Right ventricle myocardium inferior (tissue), 1 donor: ENCODE measurements at regions not wholly inside any gene's neighbourhood (a gene's known extent, or its start where the extent isn't known, plus 50 kb on each side); places are given as distances from the start of the nearest gene placed in this dataset.
"Not testable (repeated sequence)": the region's sequence is repeated elsewhere in the genome, so short reads cannot be mapped to it uniquely, and the experiment has no call there.

Experiments
- ATAC-seq: fragments of 200-7000 bp; cut with Tn5 transposase; one replicate; pipeline ENCODE4 v1.9.1; 2020; ENCODE audit warnings: mild to moderate bottlenecking, moderate library complexity
- DNase-seq: peaks from one replicate; pipeline ENCODE4 v3.0.0; 2021; ENCODE audit errors: missing footprints
- intact Hi-C: fragments of 100-400 bp; cut with DNase I; formaldehyde crosslinking; loops from one replicate; pipeline ENCODE4 v1.11.0; 2022
- donor health status: DM: no; HTN: yes; CAD: no; lungs with severe emphysema.

DNA sequence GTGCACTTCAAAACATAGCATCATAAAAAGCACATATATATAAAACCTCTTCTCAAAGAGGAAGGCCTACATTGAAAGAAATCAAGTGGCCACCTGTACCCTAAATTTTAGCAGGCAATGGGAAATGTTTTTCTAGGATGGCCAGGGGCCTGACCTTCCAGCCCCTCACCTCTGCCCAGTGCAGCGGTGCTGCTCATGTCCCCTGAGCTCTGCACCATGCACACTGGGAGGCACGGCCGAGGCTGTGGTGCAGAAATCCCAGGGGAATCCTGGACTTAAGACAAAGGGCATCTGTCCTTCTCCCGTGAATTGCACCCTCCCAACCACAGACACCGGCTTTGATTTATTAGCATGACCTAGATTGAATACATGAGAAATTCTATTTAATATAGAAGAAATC, 551.4 kb downstream of the GLRX3 start:
- intact Hi-C loops: no loop called here
- ATAC-seq (no peak), DNase-seq (peak; percentile 64)

- peak; percentile 55 for DNase-seq
- no peak for ATAC-seq
- intact Hi-C loops: no loop called here
These were observed 553.8 kb downstream of the GLRX3 start for GRCh38 chr10:130689743-130690626.

- intact Hi-C loops: no loop called here
- DNase-seq (no peak), ATAC-seq (no peak)
These were observed 555.6 kb downstream of the GLRX3 start for GRCh38 chr10:130691776-130692175.

DNA sequence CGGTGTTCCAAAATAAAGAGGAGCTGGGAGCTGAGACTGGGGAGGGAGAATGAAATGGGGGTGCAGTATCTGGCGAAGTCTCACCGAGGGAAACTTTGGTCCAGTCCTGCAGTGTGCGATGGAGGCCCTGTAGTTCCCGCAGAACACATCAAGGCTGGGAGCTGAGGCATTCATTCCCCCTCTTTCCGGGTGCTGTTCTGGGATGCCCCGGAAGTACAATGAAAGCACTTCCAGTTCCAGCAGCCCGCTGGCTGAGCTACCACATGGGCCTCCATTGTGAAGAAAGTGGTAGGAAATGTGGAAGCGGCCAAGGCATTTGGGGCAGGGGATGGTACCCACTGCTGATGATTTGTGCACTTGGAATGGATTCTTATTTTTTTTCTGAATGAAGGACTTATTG, 560.7 kb downstream of the GLRX3 start:
- ATAC-seq (no peak), DNase-seq (no peak)
- intact Hi-C loops: no loop called here

GRCh38 chr10:130707389-130707979, 571.3 kb downstream of the GLRX3 start:
- no peak for DNase-seq
- intact Hi-C loops: no loop called here
- no peak for ATAC-seq

- intact Hi-C loops: no loop called here
- ATAC-seq: no peak
- DNase-seq: no peak
These were observed 572.4 kb downstream of the GLRX3 start for GRCh38 chr10:130708465-130709070.

DNA sequence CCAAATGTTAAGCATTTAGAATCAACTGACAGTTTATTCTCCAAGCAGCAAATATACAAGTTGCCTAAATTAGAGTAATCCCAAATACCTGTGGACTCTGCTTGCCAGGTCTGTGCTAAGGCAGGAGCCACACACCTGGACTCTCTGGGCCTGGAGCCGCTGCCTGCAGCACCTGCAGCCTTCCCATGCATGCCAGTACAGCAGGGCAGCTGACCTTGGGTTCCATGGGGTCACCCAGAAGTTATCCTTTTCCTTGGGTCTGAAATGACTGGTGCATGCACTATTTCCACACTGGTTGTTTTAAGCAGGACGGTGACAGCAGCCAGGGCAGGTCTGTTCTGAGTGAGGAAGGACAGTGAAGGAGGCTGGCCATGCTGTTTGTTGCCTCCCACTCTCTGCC, 573.2 kb downstream of the GLRX3 start:
- no peak for DNase-seq
- ATAC-seq: no peak
- intact Hi-C loops: no loop called here

DNA sequence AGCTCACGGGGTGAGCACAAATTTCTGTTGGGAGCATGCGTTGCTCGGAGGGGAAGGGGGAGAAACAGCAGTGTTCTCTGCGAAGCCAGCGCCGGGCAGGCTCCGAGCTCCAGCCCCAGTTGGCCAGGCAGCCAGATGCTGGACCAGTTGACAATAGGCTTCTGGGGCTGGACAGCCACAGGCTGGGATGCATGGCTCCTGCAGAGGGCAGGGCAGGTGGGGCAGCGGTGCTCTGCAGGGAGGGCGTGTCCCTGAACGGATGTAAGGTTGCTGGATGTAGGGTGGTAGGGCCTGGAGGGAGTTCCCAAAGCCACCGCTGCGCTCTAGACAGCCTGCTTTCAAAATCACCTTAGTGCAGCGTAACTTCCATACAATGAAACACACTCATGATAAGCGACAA, 574.9 kb downstream of the GLRX3 start:
- no peak for ATAC-seq
- intact Hi-C loops: no loop called here

DNA sequence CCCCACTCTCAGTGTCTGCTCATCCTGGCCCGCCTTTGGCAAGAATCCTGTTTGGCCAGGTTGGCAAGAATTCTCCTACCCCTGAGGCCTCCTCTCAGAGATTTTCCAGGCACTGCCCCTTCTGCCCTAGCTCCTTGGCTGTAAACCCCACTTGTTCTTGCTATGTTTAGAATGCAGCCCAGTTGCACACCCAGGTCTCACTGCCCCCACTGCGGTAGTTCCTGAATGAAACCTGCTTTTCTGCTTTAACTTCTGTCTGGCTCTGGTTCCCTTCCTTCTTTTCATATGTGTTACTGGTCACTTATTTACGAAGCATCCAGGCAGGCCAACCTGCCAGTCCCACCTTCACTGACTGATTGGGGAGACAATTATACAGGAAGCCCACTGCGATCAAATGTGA, 576.9 kb downstream of the GLRX3 start:
- ATAC-seq: no peak
- intact Hi-C loops: no loop called here
- DNase-seq: no peak

More for the DNA sequence above, 574.9 kb downstream of the GLRX3 start:
- no peak for DNase-seq

- ATAC-seq (no peak), DNase-seq (no peak)
- intact Hi-C loops: no loop called here
These were observed 577.5 kb downstream of the GLRX3 start for GRCh38 chr10:130713731-130714130.

DNA sequence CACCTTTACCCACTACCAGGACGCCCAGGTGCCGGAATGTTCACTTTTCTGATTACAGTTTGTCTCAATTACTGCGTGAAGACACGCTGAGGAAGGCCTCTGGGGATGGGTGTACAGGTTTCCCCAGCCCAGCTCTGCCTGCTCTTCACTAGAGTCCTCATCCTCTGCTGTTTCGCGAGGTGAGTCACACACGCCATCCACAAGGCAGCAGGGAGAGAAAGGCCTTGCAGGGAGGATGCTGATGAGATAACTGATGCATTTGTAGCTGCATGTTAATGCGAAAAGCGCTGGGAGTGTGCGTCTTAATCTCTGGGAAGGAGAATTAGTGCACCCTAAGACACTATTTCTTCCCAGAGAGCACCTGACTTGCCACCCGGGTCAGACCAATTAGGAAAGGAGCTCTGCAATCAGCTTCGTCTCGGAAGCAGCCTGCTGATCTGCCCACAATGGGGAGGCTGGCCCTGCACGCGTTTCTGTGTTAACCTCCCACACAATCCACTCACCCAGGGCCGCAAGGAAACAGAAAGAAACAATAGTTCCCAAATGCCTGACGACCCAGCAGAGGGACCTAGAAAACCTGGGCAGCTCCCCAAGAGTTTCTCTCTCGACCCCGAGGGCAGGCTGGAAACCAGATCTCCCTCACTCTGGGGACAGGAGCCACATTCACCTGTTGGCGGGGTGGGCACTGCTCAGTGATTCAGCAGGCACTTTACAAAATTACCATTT, 578.7 kb downstream of the GLRX3 start:
- ATAC-seq (no peak), DNase-seq (no peak)
- intact Hi-C loops: no loop called here

- ATAC-seq (no peak), DNase-seq (no peak)
- intact Hi-C loops: loop anchor here (2.0 kb wide), 1 partner anchor 55 kb away; no protein-coding TSS in a partner anchor
These were observed 579.8 kb downstream of the GLRX3 start for GRCh38 chr10:130715686-130716670.

- intact Hi-C loops: loop anchor here (2.0 kb wide), 1 partner anchor 56 kb away; no protein-coding TSS in a partner anchor
- DNase-seq (no peak), ATAC-seq (no peak)
These were observed 580.9 kb downstream of the GLRX3 start for GRCh38 chr10:130717083-130717482.

DNA sequence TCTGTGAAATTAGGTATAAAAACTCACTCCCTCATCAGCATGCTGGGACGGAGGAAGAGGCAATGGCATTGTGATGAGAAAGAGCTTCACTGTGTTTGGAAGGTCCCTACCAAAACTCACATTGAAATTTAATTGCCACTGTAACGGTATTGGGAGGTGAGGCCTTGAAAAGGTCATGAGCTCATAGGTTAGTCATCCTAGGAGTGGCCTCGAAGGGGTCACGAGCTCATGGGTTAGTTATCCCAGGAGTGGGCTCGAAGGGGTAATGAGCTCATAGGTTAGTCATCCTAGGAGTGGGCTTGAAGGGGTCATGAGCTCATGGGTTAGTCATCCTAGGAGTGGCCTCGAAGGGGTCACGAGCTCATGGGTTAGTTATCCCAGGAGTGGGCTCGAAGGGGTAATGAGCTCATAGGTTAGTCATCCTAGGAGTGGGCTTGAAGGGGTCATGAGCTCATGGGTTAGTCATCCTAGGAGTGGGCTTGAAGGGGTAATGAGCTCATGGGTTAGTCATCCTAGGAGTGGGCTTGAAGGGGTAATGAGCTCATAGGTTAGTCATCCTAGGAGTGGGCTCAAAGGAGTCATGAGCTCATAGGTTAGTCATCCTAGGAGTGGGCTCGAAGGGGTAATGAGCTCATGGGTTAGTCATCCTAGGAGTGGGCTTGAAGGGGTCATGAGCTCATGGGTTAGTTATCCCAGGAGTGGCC, 582.7 kb downstream of the GLRX3 start:
- intact Hi-C loops, DNase-seq, ATAC-seq: not testable (repeated sequence)

- intact Hi-C loops: no loop called here
- ATAC-seq (no peak), DNase-seq (no peak)
These were observed 583.2 kb downstream of the GLRX3 start for GRCh38 chr10:130719448-130719752.

DNA sequence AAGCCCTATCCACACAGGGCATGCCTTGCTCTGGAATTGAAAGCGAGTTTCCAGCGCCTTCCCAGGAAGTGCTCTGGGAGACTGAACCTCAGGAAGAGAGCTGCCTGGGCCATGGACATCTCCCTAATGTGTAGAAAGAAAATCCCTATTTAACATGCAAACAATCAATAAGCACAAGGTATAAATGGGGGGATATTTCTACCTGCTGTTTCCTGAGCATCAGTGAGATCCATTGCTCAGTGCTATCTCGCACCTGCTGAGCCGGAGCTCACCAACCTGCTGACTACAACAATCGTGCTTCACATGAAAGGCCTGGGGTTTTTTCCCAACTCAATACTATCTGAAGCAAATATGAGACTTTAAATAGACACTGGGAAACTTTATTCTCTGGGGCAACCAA, 584.0 kb downstream of the GLRX3 start:
- intact Hi-C loops: no loop called here
- ATAC-seq (no peak), DNase-seq (no peak)

DNA sequence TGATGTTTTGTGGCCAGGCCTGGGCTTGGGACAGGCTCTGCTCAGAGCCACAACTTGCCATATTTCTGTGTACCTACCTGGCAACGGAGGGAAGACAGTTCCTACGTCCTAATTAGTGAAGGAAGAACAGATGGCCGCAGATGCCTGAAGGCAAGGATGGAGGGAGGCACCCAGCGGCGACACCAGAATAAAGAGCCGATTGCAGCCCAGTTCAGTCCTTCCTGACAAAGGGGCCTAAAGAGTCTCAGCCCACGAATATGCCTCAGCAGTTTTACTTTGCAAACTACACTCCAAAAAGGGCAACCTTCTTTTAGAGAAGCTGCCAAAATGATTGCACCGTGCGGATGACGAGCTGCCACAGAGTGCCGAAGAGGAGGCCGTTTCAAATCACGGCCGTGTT, 585.8 kb downstream of the GLRX3 start:
- intact Hi-C loops: no loop called here
- ATAC-seq (no peak), DNase-seq (no peak)

DNA sequence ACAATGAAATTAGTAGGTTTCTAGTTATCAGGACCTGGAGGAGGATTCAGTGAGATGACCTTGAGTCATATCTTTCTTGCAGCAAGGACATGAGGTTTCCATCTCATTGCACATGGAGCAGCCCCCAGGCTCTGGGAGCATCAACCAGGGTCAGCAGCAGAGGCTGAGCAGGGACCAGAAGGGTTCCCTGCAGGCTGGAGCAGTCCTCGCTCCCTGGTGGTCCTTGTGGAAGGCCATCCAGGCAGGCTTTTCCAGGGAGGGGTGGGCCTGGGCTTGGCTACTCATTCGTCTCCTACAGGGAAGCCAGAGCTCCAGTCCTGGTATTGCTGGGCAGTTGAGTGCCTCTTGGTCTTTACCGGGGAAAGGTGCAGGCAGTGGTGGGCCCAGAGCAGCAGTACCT, 587.5 kb downstream of the GLRX3 start:
- ATAC-seq: no peak
- intact Hi-C loops: no loop called here
- DNase-seq: no peak
